Activated effector memory CD4-positive, alpha-beta T cell treated with Interleukin-2 at 50 U/mL for 16 hours (primary cell): ENCODE measurements at regions not wholly inside any gene's neighbourhood (a gene's known extent, or its start where the extent isn't known, plus 50 kb on each side); places are given as distances from the start of the nearest gene placed in this dataset.

Experiments used
- DNase-seq: peaks from one replicate; pipeline ENCODE4 v3.0.0-alpha.2; 2020

GRCh38 chr4:26141911-26142638 lies 178.7 kb upstream of the RBPJ start:
- no peak for DNase-seq

DNA sequence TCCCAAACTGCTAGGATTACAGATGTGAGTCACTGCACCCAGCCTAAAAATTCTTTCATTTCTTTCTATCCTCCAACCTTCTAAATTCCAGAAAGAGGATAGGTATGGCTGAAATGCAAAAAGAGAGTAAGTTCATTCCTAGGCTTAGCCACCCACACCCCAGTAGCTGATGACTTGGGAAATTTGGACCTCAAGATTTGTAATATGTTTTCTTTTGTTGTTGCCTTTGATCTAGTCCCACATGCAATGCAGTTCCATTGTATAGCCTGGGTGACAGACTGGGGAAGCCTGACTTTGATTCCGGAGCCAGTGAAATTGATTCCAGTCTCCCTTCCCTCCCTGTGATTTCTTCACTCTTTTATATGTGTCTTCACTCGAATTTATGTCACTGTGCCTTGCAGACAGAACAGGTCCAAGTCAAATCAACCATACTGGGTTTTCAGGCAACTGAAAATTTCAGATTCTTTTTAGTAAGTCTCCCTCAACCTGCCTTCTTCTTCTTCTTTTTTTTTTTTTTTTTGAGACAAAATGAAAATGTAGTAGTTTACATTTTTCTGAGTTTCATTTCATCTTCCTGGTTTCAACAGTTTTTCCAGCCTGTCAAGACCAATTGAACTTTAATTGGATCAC lies 176.2 kb upstream of the RBPJ start:
- no peak for DNase-seq

DNA sequence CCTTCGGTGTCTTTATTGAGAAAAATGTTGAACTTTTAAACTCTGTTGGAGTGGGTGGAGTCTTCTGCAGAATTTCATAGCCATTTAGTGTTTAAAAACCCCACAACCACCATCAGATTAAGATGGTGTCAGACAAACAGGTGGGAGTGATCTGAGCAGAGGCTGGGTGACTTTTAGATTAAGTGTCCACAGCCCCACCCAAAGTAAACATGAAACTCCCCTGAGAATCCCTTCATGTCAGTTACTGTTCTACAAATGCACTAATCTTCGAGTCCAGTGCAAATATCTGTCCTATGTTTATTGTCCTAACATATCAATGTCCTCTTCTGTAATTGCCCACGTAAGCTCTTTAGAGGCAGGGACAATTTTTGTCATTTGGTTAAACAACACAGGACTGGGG lies 175.6 kb upstream of the RBPJ start:
- DNase-seq: no peak

GRCh38 chr4:26148927-26149326 lies 171.9 kb upstream of the RBPJ start:
- no peak for DNase-seq

DNA sequence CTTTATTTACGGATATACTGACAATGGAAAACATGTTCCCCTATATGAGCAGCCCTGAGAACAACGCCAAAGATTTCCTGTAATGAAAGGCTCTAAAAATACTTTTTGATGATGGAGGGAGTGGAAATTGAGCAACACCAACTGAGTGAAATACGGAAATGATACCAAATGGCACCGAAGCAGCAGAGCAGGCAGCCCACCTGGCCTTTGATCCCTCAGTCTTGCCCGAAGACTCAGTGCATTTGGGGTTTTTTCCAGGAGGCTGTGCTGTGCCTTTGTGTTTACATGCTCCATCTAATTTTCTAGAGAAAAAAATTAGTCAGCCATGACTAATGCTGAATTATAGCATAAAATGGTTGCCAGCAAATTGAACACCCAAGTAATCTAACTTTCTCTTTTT lies 169.9 kb upstream of the RBPJ start:
- DNase-seq: no peak

DNA sequence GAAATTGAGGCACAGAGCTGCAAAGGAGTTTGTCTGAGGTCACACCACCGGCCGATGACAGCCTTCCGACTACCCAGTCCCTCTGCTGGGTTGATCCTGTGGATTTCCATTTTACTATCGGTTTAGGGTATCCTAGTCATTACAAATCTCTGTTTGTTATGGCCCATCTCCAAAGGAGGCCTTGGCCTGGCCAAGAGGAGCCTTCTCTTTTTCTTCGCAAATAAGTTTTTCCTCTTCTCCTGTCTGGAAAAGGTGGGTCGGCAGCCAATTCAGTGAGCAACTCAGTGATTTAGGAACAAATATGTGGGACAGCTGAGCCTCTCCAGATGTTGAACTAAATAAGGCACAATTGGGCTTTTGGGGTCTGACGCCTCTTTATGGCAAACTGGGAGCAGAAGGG lies 169.2 kb upstream of the RBPJ start:
- DNase-seq: no peak

DNA sequence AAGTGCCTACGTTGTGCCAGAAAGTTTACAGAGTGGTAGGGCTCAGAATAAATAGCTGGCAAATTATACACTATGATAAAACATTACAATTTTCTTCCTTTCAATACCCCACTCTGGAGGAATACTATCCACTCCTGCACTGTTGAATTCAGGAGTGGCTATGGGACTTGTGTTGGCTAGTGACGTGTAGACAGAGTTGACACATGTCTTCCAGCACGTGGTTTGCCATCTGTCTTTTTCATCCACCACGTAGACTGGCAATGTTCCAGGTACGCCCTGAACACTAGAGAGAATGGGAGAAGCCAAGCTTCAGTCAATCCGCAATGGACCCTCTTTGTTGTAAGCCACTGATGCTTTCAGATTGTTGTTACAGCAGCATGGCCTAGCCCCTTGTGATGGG lies 168.8 kb upstream of the RBPJ start:
- DNase-seq: no peak

- DNase-seq: no peak
Observed at GRCh38 chr4:26157541-26157940, 163.3 kb upstream of the RBPJ start.

- no peak for DNase-seq
Observed at GRCh38 chr4:26160591-26160990, 160.2 kb upstream of the RBPJ start.

DNA sequence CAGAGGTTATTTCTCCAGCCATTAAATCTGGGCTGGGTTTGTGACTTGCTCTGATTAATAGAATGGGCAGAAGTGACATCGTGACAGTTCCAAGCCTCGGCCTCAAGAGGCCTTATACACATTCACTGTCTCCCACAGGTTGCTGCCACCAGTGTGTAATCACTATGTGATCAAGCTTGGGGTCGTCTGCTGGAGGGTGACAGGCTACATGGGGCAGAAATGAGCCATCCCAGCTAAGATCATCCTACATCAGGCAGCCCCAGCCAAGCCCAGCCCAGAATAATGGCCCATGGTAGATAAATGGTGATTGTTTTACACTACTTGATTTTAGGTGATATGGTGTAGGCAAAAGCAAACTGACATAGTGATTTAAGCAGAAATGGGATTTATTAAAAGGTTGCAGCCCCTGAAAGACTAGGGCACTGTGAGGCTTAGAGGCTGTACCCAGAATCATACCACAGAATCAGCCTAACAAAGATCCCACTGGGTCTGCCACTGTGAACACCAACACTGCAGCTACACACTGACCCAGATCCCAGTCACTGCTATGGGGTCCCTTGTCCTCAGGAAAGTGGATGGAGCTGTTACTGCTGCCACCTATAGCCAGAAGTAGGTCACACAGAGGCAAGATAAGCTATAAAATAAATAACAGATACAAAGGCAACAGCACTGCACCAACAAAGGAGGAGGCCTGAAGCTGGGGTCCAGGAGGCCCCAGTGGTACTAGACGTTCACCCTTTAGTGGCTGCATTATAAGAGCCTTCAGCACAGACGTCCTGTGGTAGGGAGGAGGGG lies 159.6 kb upstream of the RBPJ start:
- DNase-seq: no peak

- no peak for DNase-seq
Observed at GRCh38 chr4:26162101-26162500, 158.7 kb upstream of the RBPJ start.

- no peak for DNase-seq
Observed at GRCh38 chr4:26163425-26164362, 157.1 kb upstream of the RBPJ start.

DNA sequence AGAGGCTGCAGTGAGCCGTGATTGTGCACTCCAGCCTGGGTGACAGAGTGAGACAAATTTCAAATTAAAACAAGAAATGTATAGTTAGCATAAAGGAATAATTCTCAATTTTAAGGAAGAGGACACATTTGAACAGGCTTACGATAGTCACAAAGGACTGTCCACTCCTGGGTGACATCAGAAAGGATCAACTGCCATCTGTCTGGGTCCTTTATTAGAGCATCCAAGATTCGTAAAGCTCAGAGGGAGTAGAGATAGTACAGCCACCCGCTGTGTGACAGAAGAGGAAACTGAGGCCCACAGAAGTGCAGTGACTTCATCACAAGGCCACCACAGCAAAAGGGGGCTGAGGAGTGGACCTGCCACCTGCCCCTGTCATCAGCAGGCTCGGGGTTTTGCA lies 149.3 kb upstream of the RBPJ start:
- DNase-seq: no peak

- no peak for DNase-seq
Observed at GRCh38 chr4:26171941-26172340, 148.9 kb upstream of the RBPJ start.

DNA sequence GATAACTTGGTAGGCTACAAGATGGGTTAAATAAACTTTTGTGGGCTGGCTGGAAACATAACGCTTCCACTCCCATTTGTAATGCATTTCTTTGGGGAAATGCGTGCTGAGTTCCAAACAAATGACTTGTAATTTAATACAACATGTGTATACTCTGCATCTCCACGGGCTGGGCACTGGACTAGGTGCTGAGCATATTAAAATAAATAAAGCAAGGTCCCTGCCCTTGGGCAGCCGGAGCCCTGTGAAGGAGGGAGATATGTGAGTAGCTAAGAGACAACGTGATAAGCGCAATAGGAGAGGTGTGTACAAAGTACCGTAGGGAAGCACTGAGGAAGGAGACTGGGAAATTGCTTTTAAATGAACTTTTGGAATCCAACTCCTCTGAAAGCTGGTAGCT lies 147.2 kb upstream of the RBPJ start:
- DNase-seq: no peak

GRCh38 chr4:26174027-26174426 lies 146.8 kb upstream of the RBPJ start:
- no peak for DNase-seq

- peak; percentile 8 for DNase-seq
Observed at GRCh38 chr4:26175006-26175786, 145.6 kb upstream of the RBPJ start.

- no peak for DNase-seq
Observed at GRCh38 chr4:26175905-26176470, 144.8 kb upstream of the RBPJ start.

GRCh38 chr4:26176598-26177149 lies 144.1 kb upstream of the RBPJ start:
- no peak for DNase-seq

- no peak for DNase-seq
Observed at GRCh38 chr4:26178854-26179253, 142.0 kb upstream of the RBPJ start.

- DNase-seq: no peak
Observed at GRCh38 chr4:26179316-26179760, 141.5 kb upstream of the RBPJ start.
